ENCODE measurements at regions not wholly inside any gene's neighbourhood (a gene's known extent, or its start where the extent isn't known, plus 50 kb on each side); places are given as distances from the start of the nearest gene placed in this dataset.

- no peaks in the 10 kb centered on the region for H3K36me3 Mint-ChIP-seq (ENCODE audit: insufficient read depth)
- H3K27me3 Mint-ChIP-seq = no peaks in the 10 kb centered on the region
- no peaks in the 10 kb centered on the region for H3K9me3 Mint-ChIP-seq (ENCODE audit: low read depth)
- H3K4me3 Mint-ChIP-seq (ENCODE audit: low read depth) = no peak overlapping the region
- TF ChIP-seq, protein P1, sequence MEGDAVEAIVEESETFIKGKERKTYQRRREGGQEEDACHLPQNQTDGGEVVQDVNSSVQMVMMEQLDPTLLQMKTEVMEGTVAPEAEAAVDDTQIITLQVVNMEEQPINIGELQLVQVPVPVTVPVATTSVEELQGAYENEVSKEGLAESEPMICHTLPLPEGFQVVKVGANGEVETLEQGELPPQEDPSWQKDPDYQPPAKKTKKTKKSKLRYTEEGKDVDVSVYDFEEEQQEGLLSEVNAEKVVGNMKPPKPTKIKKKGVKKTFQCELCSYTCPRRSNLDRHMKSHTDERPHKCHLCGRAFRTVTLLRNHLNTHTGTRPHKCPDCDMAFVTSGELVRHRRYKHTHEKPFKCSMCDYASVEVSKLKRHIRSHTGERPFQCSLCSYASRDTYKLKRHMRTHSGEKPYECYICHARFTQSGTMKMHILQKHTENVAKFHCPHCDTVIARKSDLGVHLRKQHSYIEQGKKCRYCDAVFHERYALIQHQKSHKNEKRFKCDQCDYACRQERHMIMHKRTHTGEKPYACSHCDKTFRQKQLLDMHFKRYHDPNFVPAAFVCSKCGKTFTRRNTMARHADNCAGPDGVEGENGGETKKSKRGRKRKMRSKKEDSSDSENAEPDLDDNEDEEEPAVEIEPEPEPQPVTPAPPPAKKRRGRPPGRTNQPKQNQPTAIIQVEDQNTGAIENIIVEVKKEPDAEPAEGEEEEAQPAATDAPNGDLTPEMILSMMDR (IDR thresholded peaks at IDR 0.05; ENCODE audit: unreplicated experiment) = no peak
- DNase-seq (ENCODE audit: low spot score, unreplicated experiment) = no peak
- H3K4me1 Mint-ChIP-seq (ENCODE audit: low read depth) = peaks cover 13% of the 10 kb centered on the region
- no peak overlapping the region for H3K27ac Mint-ChIP-seq
These were observed 225.2 kb downstream of the FOXO1 start for GRCh38 chr13:40440990-40441820.

GRCh38 chr13:40442231-40442630, 224.2 kb downstream of the FOXO1 start:
- TF ChIP-seq, protein P1 (IDR thresholded peaks at IDR 0.05; ENCODE audit: unreplicated experiment) = no peak
- no peak for DNase-seq (ENCODE audit: low spot score, unreplicated experiment)
- Mint-ChIP-seq H3K4me1 (ENCODE audit: low read depth) (peaks cover 13% of the 10 kb centered on the region), H3K27ac (no peak overlapping the region), H3K27me3 (no peaks in the 10 kb centered on the region), H3K36me3 (ENCODE audit: insufficient read depth) (no peaks in the 10 kb centered on the region), H3K9me3 (ENCODE audit: low read depth) (no peaks in the 10 kb centered on the region), H3K4me3 (ENCODE audit: low read depth) (no peak overlapping the region)

DNA sequence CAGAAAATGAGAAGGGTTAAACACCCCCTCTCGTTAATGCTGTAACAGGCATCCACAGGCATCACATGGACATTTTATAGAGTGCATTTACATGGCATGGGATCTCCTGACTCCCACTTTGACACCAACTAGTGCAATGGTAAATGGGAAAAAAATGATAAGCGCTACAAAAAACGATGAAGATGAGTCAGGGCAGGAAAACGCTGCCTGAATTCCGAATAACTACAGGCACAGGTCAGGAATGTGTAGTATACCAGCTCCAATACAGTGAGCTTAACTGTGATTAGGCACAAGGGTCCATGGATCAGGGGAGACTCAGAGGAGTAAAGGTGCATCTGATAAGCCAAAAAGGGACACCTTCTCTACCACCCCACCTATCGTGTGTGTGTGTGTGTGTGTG, 223.6 kb downstream of the FOXO1 start:
- Mint-ChIP-seq H3K4me3 (ENCODE audit: low read depth) (no peak overlapping the region), H3K4me1 (ENCODE audit: low read depth) (peaks cover 13% of the 10 kb centered on the region), H3K27me3 (no peaks in the 10 kb centered on the region), H3K9me3 (ENCODE audit: low read depth) (no peaks in the 10 kb centered on the region), H3K27ac (no peak overlapping the region), H3K36me3 (ENCODE audit: insufficient read depth) (no peaks in the 10 kb centered on the region)
- TF ChIP-seq, protein P1 (IDR thresholded peaks at IDR 0.05; ENCODE audit: unreplicated experiment) = no peak
- no peak for DNase-seq (ENCODE audit: low spot score, unreplicated experiment)

GRCh38 chr13:40444241-40444640, 222.2 kb downstream of the FOXO1 start:
- TF ChIP-seq, protein P1 (IDR thresholded peaks at IDR 0.05; ENCODE audit: unreplicated experiment) = no peak
- H3K9me3 Mint-ChIP-seq (ENCODE audit: low read depth) = peaks cover 3% of the 10 kb centered on the region
- no peaks in the 10 kb centered on the region for H3K36me3 Mint-ChIP-seq (ENCODE audit: insufficient read depth)
- no peak for DNase-seq (ENCODE audit: low spot score, unreplicated experiment)
- no peaks in the 10 kb centered on the region for H3K27me3 Mint-ChIP-seq
- peaks cover 6% of the 10 kb centered on the region for H3K4me1 Mint-ChIP-seq (ENCODE audit: low read depth)
- no peak overlapping the region for H3K4me3 Mint-ChIP-seq (ENCODE audit: low read depth)
- no peak overlapping the region for H3K27ac Mint-ChIP-seq

GRCh38 chr13:40445557-40445990, 220.9 kb downstream of the FOXO1 start:
- no peak overlapping the region for H3K27ac Mint-ChIP-seq
- TF ChIP-seq, protein P1 (IDR thresholded peaks at IDR 0.05; ENCODE audit: unreplicated experiment) = no peak
- DNase-seq (ENCODE audit: low spot score, unreplicated experiment) = no peak
- H3K4me3 Mint-ChIP-seq (ENCODE audit: low read depth) = no peak overlapping the region
- peaks cover 8% of the 10 kb centered on the region for H3K9me3 Mint-ChIP-seq (ENCODE audit: low read depth)
- H3K4me1 Mint-ChIP-seq (ENCODE audit: low read depth) = peaks cover 6% of the 10 kb centered on the region
- no peaks in the 10 kb centered on the region for H3K36me3 Mint-ChIP-seq (ENCODE audit: insufficient read depth)
- no peaks in the 10 kb centered on the region for H3K27me3 Mint-ChIP-seq
